HuH-7.5 (cell line): ENCODE measurements at regions not wholly inside any gene's neighbourhood (a gene's known extent, or its start where the extent isn't known, plus 50 kb on each side); places are given as distances from the start of the nearest gene placed in this dataset.
"Not testable (repeated sequence)": the region's sequence is repeated elsewhere in the genome, so short reads cannot be mapped to it uniquely, and the experiment has no call there.

Experiments used
- DNase-seq: peaks from one replicate; pipeline ENCODE4 v3.0.0; 2011; ENCODE audit warnings: low spot score

DNA sequence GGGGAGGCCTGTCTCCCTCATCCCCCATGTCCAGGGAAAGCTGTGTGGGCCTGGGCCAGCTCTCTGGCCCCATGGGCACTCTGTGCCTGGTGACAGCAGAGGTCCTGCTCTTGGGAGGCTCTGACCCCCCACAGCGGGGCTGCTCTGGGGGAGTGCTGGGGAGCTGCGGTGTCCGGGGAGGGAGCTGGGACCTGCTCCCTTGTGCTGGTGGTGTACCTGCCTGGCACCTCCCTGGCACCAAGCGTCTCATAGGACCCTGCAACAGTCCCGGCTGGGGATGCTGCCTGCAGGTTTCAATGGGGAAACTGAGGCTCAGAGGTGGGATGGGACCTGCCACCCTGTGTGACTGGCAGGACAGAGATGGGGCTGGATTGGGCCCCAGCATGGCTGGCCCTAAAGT lies 111.3 kb downstream of the KIF26A start:
- no peak for DNase-seq

- no peak for DNase-seq
Measured at GRCh38 chr14:104250175-104250574, 111.8 kb downstream of the KIF26A start.

DNA sequence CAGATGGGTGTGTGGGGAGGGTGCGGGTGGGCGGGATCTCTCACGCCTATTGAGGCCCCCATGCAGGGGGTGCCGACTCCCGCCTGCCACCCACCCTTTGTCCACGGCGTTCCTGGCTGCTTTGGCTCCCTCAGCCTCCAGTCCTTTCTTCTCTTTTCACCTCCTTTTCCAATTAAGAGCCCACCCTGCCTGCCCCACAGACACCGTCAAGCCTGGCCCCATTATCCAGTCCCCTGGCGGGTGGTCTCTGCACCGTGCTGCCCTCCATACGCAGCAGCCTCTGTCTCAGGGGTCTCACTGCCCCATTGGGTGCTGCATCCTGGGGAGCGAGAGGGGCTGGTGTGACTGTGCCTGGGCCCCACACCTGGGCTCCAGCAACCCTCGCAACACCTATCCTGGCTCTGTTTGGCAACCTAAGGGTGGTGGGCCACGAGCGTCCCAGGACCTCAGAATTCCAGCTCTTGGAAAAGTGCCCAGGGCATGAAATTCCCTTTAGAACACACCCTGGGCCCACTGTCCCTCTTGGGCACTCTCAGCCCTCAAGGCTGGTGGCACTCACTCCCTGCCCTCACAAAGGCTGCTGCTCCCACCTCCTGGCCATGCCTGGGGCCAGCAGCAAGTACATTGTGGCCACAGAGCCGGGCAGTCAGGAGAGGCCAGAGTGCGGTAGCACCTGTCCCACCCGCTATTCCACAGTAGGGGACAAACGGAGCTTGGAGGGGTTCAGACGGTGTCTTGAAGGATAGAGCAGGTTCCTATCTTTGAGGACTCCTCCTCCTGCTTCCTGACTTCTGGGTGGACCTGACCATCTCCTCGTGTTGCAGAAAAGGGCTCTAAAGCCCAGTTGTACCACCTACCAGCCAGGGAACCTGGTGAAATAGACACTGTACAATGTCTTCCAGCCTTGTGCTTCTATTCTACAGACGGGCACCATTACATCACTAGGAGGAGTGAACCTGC lies 114.1 kb downstream of the KIF26A start:
- DNase-seq: no peak

- DNase-seq: no peak
Measured at GRCh38 chr14:104253223-104253822, 114.9 kb downstream of the KIF26A start.

- no peak for DNase-seq
Measured at GRCh38 chr14:104253901-104254353, 115.5 kb downstream of the KIF26A start.

- DNase-seq: no peak
Measured at GRCh38 chr14:104254735-104255400, 116.5 kb downstream of the KIF26A start.

DNA sequence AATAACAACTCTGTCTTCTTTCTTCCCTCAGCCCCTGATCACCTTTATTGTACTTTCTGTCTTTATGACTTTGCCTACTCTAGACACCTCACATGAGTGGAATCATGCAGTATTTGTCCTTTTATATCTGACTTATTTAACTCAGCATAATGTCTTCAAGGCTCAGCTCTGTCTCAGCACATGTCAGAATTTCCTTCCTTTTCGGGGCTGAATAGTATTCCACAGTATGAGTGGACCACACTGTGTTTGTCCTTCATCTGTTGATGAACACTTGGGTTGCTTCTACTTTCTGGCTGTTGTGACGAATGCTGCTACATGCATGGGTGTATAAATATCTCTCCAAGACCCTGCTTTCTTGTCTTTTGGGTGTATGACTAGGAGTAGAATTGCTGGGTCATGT lies 117.6 kb downstream of the KIF26A start:
- no peak for DNase-seq

DNA sequence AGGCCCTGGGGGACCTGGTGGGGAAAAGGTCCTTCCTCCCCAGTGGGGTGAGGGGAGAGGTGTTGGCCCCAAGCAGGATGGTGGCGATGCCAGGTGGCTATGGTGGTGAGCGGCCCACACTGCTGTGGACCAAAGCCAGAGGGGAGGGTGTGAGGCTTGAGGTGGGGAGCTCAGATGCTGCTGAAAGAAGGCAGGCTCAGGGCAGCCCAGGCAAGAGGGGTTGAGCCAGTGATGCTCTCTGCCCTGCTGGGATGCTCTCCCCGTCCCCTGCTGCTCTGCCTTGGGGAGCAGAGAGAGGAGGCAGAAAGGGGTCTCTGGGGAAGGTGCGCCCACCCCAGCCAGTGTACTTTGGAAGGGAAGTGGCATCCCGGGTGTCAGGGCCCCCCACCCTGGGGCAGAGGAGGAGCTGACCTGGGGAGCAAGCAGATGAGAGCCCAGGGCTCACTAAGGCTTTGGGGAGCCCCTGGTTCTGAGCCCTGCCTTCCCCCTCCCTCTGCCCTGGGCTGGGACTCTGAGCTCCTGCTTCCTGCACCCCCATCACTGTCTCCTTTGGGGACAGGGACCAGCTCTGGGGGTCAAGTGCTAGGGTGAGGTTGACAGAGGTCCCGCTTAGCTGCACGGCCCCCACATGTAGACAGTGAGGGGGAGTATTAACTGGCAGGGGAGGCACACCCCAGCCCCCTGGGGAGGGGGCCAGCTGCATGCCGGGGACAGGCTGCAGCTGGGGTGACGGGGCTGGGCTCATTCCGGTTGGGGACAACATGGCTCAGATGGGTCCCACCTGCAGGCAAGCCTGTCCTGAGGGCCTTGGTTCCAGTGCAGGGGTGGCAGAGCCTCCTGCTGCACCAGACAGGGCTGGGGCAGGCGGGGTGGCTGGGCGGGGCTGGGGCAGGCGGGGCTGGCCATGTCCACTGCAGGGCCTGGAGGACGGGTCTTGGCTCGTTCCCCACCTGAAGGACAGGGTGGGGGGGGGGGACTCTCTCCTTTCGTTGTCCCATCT lies 124.4 kb downstream of the KIF26A start:
- DNase-seq: no peak

DNA sequence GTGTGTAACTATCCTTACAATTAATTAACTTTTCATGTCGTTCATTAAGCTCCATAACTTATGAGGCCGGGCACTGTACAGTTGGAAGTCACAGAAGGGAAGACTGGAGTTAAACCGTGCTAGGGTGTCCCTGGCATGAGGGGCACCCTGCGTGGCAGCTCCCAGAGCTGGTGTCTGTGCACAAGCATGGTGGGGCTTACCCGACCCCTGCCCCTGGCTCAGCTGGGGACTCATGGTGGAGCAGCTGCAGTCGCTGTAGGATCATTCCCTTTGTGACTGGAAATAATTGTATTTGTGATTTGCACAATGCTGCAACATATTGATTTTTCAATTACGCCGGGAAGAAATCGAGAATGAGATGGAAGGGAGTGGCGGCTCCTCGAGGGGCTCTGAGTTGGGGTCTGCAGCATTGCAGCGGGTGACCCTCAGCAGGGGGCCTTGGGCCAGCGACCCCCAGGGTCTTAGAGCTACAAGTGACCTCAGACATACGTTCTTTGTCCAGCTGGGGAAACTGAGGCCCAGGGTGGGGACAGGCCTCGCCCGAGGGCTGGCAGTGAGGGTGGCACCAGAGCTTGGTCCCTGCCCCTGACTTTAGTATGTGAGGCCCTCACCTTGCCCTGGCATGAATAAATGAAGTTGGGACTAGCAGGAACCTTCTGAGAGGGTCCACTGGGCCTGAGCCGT lies 125.4 kb downstream of the KIF26A start:
- no peak for DNase-seq

DNA sequence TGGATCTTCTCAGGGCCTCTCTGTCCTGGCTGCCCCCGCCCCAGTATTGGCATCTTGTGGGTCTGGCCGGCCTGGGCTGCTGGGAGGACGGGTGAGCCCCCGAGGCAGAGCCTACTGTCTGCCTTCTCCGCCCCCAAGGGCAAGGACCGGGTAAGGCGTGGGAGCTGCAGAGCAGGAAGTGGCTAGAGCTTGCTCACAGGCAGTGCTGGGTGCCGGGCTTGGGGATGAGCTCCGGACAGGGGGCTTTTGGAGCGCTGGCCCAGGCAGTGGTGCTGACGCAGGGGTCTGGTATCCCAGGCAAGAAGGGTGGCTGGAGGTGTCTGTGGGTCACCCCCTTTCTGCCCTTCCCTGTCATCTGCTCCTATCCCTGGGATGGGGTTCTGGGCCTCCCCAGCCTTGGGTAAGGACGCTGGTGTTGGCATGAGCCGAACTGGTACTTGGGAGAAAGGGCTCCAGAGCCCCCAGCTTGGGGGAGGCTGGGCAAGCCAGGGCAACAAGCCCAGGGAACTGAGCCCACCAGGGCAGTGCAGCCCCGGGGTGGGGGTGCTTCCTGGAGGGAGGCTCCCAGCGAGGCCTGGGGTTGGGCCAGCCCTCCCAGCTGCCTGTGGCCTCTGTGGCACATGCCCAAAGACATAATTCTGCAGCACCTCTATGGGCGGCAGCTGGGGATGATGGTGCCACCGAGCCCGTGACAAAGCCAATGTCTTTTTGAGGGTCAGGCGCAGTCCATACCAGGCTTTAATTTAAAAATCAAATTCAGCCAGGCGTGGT lies 126.3 kb downstream of the KIF26A start:
- DNase-seq: no peak

GRCh38 chr14:104265918-104266630 lies 127.7 kb downstream of the KIF26A start:
- no peak for DNase-seq

- DNase-seq: no peak
Measured at GRCh38 chr14:104266631-104267575, 128.5 kb downstream of the KIF26A start.

DNA sequence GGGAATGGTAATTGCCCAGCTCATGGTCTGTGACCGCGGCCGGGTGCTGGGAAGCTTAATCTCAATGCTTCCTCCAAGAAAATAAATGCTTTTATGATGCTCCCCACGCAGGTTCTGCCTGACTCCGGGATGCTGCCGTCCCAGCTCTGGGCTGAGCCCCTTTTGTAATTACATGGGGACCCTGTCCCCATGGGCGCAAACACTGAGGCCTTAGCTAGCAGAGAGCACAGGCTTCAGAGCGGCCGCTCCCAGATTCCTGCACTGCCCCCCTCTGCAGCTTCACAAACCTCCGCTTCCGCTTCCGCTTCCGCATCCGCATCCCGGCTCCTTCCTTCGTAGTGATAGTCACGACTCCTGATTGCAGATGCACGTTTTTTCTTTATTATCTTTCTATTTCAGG lies 129.5 kb downstream of the KIF26A start:
- DNase-seq: no peak

GRCh38 chr14:104268295-104268694 lies 129.9 kb downstream of the KIF26A start:
- no peak for DNase-seq

DNA sequence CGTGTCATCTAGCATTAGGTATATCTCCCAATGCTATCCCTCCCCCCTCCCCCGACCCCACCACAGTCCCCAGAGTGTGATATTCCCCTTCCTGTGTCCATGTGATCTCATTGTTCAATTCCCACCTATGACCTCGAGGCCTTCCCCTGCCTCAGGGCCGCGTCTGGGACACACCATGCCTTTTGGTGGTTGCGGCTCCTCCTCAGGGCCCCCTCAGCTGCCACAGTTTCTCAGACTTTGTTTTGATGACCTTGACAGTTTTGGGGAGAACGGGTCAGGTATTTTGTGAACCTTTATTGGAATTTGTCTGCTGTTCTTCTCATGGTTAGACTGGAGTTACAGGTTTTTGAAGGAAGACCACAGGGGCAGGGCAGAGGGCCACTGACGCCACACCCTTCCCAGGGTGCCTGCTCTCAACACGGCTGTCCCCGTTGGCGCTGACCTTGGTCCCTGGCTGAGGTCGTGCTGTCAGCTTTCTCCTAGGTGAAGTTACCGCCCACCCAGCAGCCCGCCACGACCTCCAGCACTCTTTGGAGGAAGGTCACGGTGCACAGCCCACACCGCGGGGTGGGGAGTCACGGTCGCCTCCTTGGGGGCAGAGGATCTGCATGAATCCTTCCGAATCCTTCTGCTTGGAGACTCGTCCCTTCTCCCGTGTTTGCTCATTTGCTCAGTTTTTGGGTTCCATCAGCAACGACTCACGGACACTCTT lies 130.5 kb downstream of the KIF26A start:
- no peak for DNase-seq

DNA sequence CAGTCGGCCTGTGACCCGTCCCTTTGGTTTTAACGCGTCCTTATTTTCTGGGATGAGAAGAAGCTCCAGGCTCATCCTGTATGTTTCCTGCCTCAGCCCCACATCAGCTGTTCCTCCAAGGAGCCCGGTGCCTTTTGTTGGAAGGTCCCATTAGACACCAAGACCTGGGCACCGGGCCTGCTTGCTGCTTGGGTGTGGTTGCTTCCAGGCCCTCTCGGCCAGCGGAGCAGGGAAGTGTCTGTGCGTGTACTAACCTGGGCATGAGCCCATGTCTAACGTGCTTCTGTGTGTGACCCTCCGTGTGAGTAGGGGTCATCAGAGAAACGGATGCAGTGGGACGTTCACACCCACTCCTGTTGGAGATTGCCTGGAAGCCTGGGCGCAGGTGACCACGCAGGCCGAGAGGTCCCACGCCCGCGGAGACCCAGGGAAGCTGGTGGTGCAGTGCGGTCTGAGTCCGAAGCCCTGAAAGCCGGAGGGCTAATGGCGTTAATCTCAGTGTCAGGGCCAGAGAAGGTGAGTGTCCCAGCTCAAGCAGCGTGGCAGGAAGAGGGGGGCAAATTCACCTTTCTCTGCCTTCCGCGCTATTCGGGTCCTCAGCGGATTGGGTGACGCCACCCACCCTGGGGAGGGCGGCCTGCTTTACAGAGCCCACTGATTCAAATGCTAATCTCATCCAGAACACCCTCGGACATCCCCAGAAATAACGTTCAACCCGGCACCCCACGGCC lies 131.3 kb downstream of the KIF26A start:
- not testable (repeated sequence) for DNase-seq

DNA sequence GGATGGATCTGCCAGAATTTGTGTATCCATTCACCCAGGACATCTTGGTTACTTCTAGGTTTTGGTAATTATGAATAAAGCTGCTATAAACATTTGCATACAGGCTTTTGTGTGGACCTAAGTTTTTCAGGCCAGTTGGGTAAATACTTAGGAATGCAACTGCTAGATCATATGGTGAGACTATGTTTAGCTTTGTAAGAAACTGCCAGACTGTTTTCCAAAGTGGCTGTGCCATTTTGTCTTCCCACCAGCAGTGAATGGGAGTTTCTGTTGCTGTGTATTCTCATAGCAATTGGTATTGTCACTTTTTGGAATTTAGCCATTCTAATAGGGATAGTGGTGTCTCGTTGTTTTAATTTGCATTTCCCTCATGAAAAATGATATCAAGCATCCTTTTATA lies 133.0 kb downstream of the KIF26A start:
- DNase-seq: no peak
